HUES48 (cell line): ENCODE measurements at regions not wholly inside any gene's neighbourhood (a gene's known extent, or its start where the extent isn't known, plus 50 kb on each side); places are given as distances from the start of the nearest gene placed in this dataset.

Source experiments
- H3K27ac ChIP-seq: one replicate; pipeline ENCODE4 v1.7.0; 2013; ENCODE audit warnings: low read depth, low read length, inconsistent platforms
- H3K27me3 ChIP-seq: 2 replicates; pipeline ENCODE4 v1.6.1; 2013; ENCODE audit warnings: mild to moderate bottlenecking, low read length; ENCODE audit not compliant: control insufficient read depth, insufficient read depth
- H3K36me3 ChIP-seq: 2 replicates; pipeline ENCODE4 v1.6.1; 2013; ENCODE audit warnings: low read length; ENCODE audit not compliant: control insufficient read depth, insufficient read depth
- H3K4me1 ChIP-seq: 2 replicates; pipeline ENCODE4 v1.6.1; 2013; ENCODE audit warnings: mild to moderate bottlenecking, low read length; ENCODE audit not compliant: control insufficient read depth, insufficient read depth
- H3K4me3 ChIP-seq: 2 replicates; pipeline ENCODE4 v1.5.1; 2013; ENCODE audit warnings: mild to moderate bottlenecking, low read depth, low read length
- H3K9ac ChIP-seq: 2 replicates; pipeline ENCODE4 v1.6.1; 2013; ENCODE audit warnings: mild to moderate bottlenecking, low read depth, low read length, moderate library complexity
- H3K9me3 ChIP-seq: 2 replicates; pipeline ENCODE4 v1.6.1; 2013; ENCODE audit warnings: low read length; ENCODE audit not compliant: control insufficient read depth, insufficient read depth

DNA sequence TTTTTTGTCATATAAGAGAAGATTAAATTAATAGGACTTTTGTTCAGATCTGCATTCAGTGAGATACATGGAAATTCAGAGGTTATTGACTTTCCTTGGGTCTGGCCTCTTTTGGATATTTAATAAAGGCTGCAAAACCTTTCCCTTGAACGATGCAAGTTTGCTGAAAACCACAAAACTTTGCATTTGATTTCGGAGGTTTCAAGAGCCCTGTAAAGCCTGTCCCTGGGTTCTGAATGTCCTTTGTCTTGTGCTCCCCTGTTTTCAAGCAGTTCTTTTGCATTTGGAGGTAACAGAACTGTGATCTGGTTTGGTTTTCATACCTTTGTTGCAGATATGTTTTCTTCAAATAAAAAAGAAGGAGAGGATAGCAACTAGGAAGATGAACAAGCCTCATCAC, 188.1 kb upstream of the DMRT1 start:
- Histone ChIP-seq H3K27me3 (no peaks in the 10 kb centered on the region), H3K27ac (no peak overlapping the region), H3K4me3 (no peak overlapping the region), H3K4me1 (peaks cover 31% of the 10 kb centered on the region), H3K36me3 (no peaks in the 10 kb centered on the region), H3K9ac (no peak overlapping the region), H3K9me3 (no peaks in the 10 kb centered on the region)

DNA sequence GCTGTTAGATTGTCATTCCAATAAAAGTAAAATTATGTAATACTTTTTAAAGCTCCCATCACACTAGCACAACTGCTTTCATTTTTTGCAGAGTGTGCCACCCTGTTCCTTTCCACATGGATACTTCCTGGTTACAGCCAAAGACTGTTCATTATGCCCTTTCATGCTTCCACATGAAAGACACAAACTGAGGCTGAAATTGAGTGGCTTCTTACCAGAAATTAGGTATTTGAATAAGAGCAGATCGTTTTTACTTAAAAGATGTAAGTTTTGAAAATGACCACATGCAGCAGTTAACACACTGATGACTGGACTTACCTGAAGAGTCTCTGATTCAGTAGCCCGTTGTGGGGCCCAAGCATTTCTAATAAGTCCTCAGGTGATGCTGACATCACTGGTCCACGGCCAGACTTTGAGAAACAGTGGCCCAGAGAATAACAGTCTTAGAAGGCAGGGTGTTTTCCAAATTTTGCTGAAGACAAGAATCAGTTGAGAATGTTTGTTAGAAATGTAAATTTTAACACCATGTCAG, 187.6 kb upstream of the DMRT1 start:
- Histone ChIP-seq H3K9me3 (no peaks in the 10 kb centered on the region), H3K36me3 (no peaks in the 10 kb centered on the region), H3K9ac (no peak overlapping the region), H3K4me3 (no peak overlapping the region), H3K27ac (no peak overlapping the region), H3K4me1 (peaks cover 26% of the 10 kb centered on the region), H3K27me3 (no peaks in the 10 kb centered on the region)

DNA sequence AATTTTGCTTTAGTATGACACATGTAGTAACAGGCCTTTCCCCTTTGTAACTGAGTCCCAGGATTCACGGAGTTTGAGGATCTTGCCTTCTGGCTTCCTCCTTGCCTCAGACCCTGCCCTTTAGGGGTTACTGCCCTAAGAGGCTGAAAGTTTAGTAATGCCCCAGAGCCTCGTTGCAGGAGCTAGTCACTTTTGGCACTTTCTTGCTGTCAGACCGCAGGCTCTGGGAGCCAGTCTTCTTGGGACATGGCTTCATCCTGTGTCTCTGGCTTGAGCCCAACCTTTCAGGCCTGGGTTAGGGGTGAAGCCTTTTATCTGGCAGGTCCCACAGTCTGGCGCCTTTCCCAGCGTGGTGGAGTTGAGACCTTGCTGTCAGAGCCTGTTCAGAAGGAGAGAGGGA, 185.6 kb upstream of the DMRT1 start:
- Histone ChIP-seq H3K9me3 (no peaks in the 10 kb centered on the region), H3K27ac (no peak overlapping the region), H3K4me3 (no peak overlapping the region), H3K36me3 (no peaks in the 10 kb centered on the region), H3K4me1 (peaks cover 7% of the 10 kb centered on the region; the same call in 1 of the 2 replicates), H3K27me3 (no peaks in the 10 kb centered on the region), H3K9ac (no peak overlapping the region)

DNA sequence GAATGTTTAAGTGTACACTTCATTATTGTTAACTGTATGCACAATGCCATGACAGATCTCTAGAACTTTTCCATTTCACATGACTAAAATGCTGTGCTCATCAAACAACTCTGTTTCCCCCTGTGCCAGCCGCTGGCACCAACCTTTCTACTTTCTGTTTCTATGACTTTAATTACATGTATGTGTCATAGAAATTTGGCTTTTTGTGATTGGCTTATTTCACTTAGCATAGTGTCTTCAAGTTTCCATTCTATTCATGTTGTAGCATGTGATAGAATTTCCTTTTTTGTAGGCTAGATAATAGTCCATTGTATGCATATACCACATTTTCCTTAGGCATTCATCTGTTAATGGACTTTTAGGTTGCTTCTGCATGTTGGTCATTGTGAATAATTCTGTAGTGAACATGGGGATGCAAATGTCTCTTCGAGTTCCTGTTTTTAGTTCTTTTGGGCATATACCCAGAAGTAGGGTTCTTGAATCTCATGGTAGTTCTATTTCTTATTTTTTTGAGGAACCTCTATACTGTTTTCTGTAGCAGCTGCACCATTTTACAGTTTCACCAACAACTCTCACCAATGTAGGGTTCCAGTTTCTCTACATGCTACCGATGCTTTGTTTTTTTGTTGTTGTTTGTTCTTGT, 184.4 kb upstream of the DMRT1 start:
- Histone ChIP-seq H3K9me3 (no peaks in the 10 kb centered on the region), H3K27ac (no peak overlapping the region), H3K4me1 (0 out of 2 replicates have a peak, but pooled peaks cover 5% of the 10 kb centered on the region), H3K36me3 (no peaks in the 10 kb centered on the region), H3K4me3 (no peak overlapping the region), H3K27me3 (no peaks in the 10 kb centered on the region), H3K9ac (no peak overlapping the region)

DNA sequence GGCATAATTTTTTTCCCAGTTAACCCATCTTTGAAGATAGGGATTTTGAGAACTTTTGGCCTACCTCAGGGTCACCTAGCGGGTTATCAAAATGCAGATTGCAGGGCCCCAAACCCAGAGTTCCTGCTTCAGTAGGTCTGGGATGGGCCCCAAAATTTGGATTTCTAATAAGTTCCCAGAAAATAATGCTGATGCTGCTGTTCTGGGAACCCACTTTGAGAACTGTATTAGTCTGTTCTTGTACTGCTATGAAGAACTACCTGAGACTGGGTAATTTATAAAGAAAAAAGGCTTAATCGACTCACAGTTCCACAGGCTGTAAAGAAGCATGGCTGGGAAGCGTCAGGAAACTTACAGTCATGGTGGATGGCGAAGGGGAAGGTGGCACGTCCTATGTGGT, 182.2 kb upstream of the DMRT1 start:
- no peak overlapping the region for H3K9ac ChIP-seq
- no peak overlapping the region for H3K4me3 ChIP-seq

DNA sequence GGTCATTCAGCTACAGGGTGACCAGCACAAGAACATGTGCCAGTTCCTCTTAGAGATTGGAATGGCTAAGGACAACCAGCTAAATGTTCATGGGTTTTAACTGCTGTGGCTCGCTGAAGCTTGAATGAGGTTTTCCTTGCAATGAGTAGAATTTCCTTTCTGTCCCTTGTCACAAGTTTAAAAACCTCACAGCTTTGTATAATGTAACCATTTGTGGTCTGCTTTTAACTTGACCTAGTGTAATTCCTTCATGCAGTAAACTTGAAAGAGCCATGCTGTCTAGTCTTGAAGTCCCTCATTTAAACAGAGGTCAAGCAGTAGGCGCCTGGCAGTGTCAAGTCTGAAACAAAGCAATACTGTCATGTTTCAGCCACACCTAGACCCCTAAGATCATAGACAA, 181.3 kb upstream of the DMRT1 start:
- no peak overlapping the region for H3K4me3 ChIP-seq
- no peaks in the 10 kb centered on the region for H3K27me3 ChIP-seq
- no peak overlapping the region for H3K9ac ChIP-seq
- no peaks in the 10 kb centered on the region for H3K9me3 ChIP-seq
- H3K36me3 ChIP-seq, result no peaks in the 10 kb centered on the region
- 0 out of 2 replicates have a peak, but pooled peaks cover 2% of the 10 kb centered on the region for H3K4me1 ChIP-seq
- no peak overlapping the region for H3K27ac ChIP-seq

More for the DNA sequence above, 182.2 kb upstream of the DMRT1 start:
- 0 out of 2 replicates have a peak, but pooled peaks cover 2% of the 10 kb centered on the region for H3K4me1 ChIP-seq
- H3K9me3 ChIP-seq, result no peaks in the 10 kb centered on the region
- no peaks in the 10 kb centered on the region for H3K27me3 ChIP-seq
- no peaks in the 10 kb centered on the region for H3K36me3 ChIP-seq
- no peak overlapping the region for H3K27ac ChIP-seq

DNA sequence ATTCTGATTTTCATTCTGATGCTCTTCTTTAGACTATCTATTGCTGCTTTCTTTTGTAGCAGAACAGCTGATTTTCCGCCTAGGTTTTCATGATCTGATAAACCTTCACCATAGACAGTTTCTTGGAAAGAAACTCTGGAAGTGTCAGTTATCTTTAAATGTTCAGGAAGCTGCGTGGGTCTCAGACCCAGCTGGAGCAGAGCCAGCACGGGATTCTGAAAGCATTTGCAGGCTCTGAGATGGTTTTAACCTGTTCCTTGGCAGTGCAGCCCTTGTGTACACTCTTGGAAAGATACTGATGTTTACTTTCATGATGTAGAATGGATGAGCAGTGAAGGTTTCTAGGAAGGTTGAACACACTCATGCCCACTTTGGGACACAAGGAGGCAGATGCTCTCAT, 178.0 kb upstream of the DMRT1 start:
- Histone ChIP-seq H3K9me3 (no peaks in the 10 kb centered on the region), H3K27me3 (no peaks in the 10 kb centered on the region), H3K4me3 (no peak overlapping the region), H3K4me1 (no peaks in the 10 kb centered on the region), H3K27ac (no peak overlapping the region), H3K36me3 (no peaks in the 10 kb centered on the region), H3K9ac (no peak overlapping the region)

DNA sequence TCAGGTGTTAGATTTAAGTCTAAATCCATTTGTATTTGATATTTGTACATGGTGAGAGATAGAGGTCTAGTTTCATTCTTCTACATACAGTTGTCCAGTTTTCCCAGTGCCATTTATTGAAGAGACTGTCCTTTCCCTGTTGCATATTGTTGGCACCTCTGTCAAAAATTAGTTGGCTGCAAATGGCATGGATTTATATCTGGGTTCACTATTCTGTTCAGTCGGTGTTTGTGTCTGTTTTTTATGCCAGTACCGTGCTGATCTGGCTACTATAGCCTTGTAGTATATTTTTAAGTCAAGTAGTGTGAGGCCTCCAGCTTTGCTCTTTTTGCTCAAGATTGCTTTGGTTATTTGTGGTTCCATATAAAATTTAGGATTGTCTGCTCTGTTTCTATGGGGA, 176.2 kb upstream of the DMRT1 start:
- H3K36me3 ChIP-seq, result no peaks in the 10 kb centered on the region
- no peaks in the 10 kb centered on the region for H3K27me3 ChIP-seq
- no peaks in the 10 kb centered on the region for H3K9me3 ChIP-seq
- no peak overlapping the region for H3K27ac ChIP-seq
- H3K9ac ChIP-seq, result no peak overlapping the region
- H3K4me1 ChIP-seq, result no peaks in the 10 kb centered on the region
- no peak overlapping the region for H3K4me3 ChIP-seq

DNA sequence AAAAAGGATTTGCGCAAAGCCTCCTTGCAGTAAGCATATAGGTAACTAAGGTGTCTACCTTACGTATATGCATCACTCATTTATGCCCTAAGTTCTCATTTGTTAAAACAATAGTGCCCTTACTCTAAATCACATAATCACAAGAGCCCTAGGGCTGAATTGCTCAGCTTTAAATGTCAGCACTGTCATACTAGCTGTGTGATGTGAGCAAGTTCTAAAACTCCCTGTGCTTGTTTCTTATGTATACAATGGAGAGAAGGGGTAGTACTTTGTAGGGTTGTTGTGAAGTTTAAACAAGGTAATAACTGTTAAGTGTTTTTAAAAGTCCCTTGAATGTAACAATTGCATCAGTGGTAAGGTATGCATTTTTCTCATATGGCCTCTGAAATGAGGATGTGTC, 169.5 kb upstream of the DMRT1 start:
- Histone ChIP-seq H3K9ac (no peak overlapping the region), H3K9me3 (no peaks in the 10 kb centered on the region), H3K4me1 (peaks cover 28% of the 10 kb centered on the region), H3K27ac (no peak overlapping the region), H3K4me3 (no peak overlapping the region), H3K27me3 (no peaks in the 10 kb centered on the region), H3K36me3 (no peaks in the 10 kb centered on the region)

DNA sequence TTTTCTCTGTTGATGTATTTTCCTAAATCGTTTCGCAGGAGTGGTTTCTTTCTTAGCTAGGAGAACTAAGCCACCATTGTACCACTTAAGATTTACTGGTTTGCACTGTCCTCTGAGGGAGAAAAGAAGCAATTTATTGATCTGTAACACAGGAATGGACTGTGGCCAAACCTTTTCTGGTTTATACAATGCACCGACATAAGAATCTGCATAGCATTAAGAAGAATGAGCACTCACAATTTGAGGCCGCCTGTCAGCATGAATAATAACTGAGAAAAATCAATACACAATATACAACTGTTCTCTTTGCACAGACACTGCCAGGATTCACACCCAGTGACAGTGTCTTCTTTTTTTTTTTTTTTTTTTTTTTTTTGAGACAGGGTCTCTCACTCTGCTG, 168.6 kb upstream of the DMRT1 start:
- H3K36me3 ChIP-seq, result no peaks in the 10 kb centered on the region
- H3K9ac ChIP-seq, result no peak overlapping the region
- H3K4me3 ChIP-seq, result no peak overlapping the region
- peaks cover 36% of the 10 kb centered on the region for H3K4me1 ChIP-seq
- H3K27me3 ChIP-seq, result no peaks in the 10 kb centered on the region
- H3K9me3 ChIP-seq, result no peaks in the 10 kb centered on the region
- no peak overlapping the region for H3K27ac ChIP-seq

DNA sequence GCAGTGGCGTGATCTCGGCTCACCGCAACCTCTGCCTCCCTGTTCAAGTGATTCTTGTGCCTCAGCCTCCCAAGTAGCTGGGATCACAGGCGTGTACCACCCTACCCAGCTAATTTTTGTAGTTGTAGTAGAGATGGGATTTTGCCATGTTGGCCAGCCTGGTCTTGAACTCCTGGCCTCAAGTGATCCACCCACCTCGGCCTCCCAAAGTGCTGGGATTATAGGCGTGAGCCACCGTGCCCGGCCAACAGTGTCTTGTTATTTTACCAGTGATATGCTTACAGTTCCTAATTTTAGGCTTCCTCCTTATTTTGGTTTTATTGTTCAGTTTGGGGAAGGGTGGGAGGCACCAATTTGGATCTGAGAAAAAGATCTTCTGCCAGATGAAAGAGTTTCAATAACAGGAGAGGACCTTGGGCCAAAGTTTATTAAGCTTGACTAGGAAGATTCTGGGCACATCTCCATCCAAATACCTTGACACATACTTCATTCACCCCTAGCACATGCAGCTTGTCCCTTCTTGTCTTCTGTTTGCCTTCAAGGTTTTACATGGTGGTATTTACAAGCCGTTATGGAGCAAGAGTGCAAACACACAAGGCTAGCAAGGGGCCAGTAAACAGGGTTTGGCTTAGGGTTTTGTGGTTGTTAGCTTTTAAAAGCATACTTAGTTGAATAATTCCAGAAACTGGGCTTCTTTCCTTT, 168.1 kb upstream of the DMRT1 start:
- Histone ChIP-seq H3K27ac (peak overlapping the region; percentile 79), H3K36me3 (no peaks in the 10 kb centered on the region), H3K4me1 (peaks cover 37% of the 10 kb centered on the region), H3K27me3 (no peaks in the 10 kb centered on the region), H3K9me3 (no peaks in the 10 kb centered on the region), H3K4me3 (no peak overlapping the region), H3K9ac (no peak overlapping the region)
